SU-DHL-6 (cell line): ENCODE measurements at regions not wholly inside any gene's neighbourhood (a gene's known extent, or its start where the extent isn't known, plus 50 kb on each side); places are given as distances from the start of the nearest gene placed in this dataset.
"Not testable (repeated sequence)": the region's sequence is repeated elsewhere in the genome, so short reads cannot be mapped to it uniquely, and the experiment has no call there.

Experiments
- H2AFZ ChIP-seq: fragments of 200-600 bp; sonication (generic); 2 replicates; pipeline ENCODE4 v1.6.1; 2014; ENCODE audit warnings: low read depth, mild to moderate bottlenecking, moderate library complexity, mixed read lengths, antibody characterized with exemption, low read length; ENCODE audit not compliant: severe bottlenecking
- H3F3A ChIP-seq: fragments of 200-600 bp; shearing (Covaris generic); 2 replicates; pipeline ENCODE4 v1.6.0; 2016; ENCODE audit warnings: antibody characterized with exemption, mild to moderate bottlenecking; ENCODE audit not compliant: insufficient read depth
- H3K27ac ChIP-seq: fragments of 200-600 bp; sonication (generic); 2 replicates; pipeline ENCODE4 v1.5.1; 2016; ENCODE audit warnings: low read depth, mild to moderate bottlenecking, low read length, moderate library complexity, mixed read lengths
- H3K27me3 ChIP-seq: fragments of 200-600 bp; sonication (generic), shearing (Covaris generic); 2 replicates; pipeline ENCODE4 v1.6.0; 2014; ENCODE audit warnings: mild to moderate bottlenecking, low read length
- H3K36me3 ChIP-seq: fragments of 200-600 bp; sonication (generic); 2 replicates; pipeline ENCODE4 v1.6.1; 2014; ENCODE audit warnings: mild to moderate bottlenecking, low read length, mixed read lengths
- H3K4me2 ChIP-seq: fragments of 300-600, 200-600 bp; shearing (Covaris generic), sonication (generic); 2 replicates; pipeline ENCODE4 v1.6.0; 2014; ENCODE audit warnings: low read length, low read depth, mild to moderate bottlenecking; ENCODE audit not compliant: poor library complexity, severe bottlenecking
- H3K4me3 ChIP-seq: fragments of 200-600 bp; sonication (generic); 2 replicates; pipeline ENCODE4 v1.5.1; 2014; ENCODE audit warnings: antibody characterized with exemption, low read length, mild to moderate bottlenecking, mixed read lengths; ENCODE audit not compliant: insufficient read depth, poor library complexity, severe bottlenecking
- H3K79me2 ChIP-seq: fragments of 200-600 bp; sonication (generic); 2 replicates; pipeline ENCODE4 v1.6.1; 2014; ENCODE audit warnings: mild to moderate bottlenecking, low read length, moderate library complexity; ENCODE audit not compliant: insufficient read depth
- H3K9ac ChIP-seq: fragments of 200-600 bp; sonication (generic); 2 replicates; pipeline ENCODE4 v1.7.0; 2014; ENCODE audit warnings: mild to moderate bottlenecking, low read length
- H3K9me2 ChIP-seq: fragments of 200-600 bp; sonication (generic); replicated peaks from 2 replicates; pipeline ENCODE4 v1.6.1; 2014; ENCODE audit warnings: low read length; ENCODE audit not compliant: insufficient read depth
- H3K9me3 ChIP-seq: fragments of 200-600 bp; sonication (generic); 2 replicates; pipeline ENCODE4 v1.6.1; 2014; ENCODE audit warnings: low read length, mixed read lengths; ENCODE audit not compliant: insufficient read depth
- H4K20me1 ChIP-seq: fragments of 200-600 bp; sonication (generic); 2 replicates; pipeline ENCODE4 v1.6.1; 2014; ENCODE audit warnings: low read depth, mild to moderate bottlenecking, antibody characterized with exemption, low read length, moderate library complexity, mixed read lengths
- CTCF ChIP-seq: fragments of 200-600 bp; sonication (generic); IDR thresholded peaks from one replicate; pipeline ENCODE4 v1.5.1; 2017; ENCODE audit warnings: antibody characterized with exemption, mild to moderate bottlenecking, low read length, moderate library complexity; ENCODE audit not compliant: insufficient read depth, poor library complexity, severe bottlenecking
- EZH2phosphoT487 ChIP-seq: fragments of 200-600 bp; sonication (generic), shearing (Covaris generic); conservative IDR thresholded peaks from 2 replicates; pipeline ENCODE4 v1.6.1; 2018; ENCODE audit warnings: mild to moderate bottlenecking, antibody characterized with exemption, low read length, moderate library complexity, mixed read lengths

GRCh38 chr14:106185837-106186233 is 659.5 kb downstream of the TMEM121 start:
- Histone ChIP-seq H3K79me2 (no peaks in the 10 kb centered on the region), H3K4me2 (no peak overlapping the region), H4K20me1 (no peaks in the 10 kb centered on the region), H3K4me3 (no peak overlapping the region), H2AFZ (no peak overlapping the region), H3K36me3 (no peaks in the 10 kb centered on the region), H3K9me3 (no peaks in the 10 kb centered on the region), H3K27me3 (no peaks in the 10 kb centered on the region), H3F3A (no peaks in the 10 kb centered on the region), H3K9me2 (no peaks in the 10 kb centered on the region), H3K27ac (no peak overlapping the region), H3K9ac (no peak overlapping the region)
- TF ChIP-seq CTCF (peak; percentile 17), EZH2phosphoT487 (no peak)

GRCh38 chr14:106187216-106187615 is 660.8 kb downstream of the TMEM121 start:
- H3K79me2 ChIP-seq = no peaks in the 10 kb centered on the region
- H4K20me1 ChIP-seq = no peaks in the 10 kb centered on the region
- no peak for TF ChIP-seq EZH2phosphoT487
- no peak for TF ChIP-seq CTCF

GRCh38 chr14:106192701-106193100 is 666.3 kb downstream of the TMEM121 start:
- H3K27ac ChIP-seq, H3K79me2 ChIP-seq, H3K4me3 ChIP-seq, H3K27me3 ChIP-seq, H3K9me2 ChIP-seq, H4K20me1 ChIP-seq, H3F3A ChIP-seq, H3K9ac ChIP-seq, H3K36me3 ChIP-seq, H3K9me3 ChIP-seq, H3K4me2 ChIP-seq, H2AFZ ChIP-seq: not testable (repeated sequence)

More at GRCh38 chr14:106187216-106187615, 660.8 kb downstream of the TMEM121 start:
- Histone ChIP-seq H2AFZ (no peak overlapping the region), H3K9me3 (no peaks in the 10 kb centered on the region), H3K9ac (no peak overlapping the region), H3K27me3 (no peaks in the 10 kb centered on the region), H3K27ac (no peak overlapping the region), H3F3A (no peaks in the 10 kb centered on the region), H3K4me2 (no peak overlapping the region), H3K4me3 (no peak overlapping the region), H3K9me2 (no peaks in the 10 kb centered on the region), H3K36me3 (no peaks in the 10 kb centered on the region)

- H3K79me2 ChIP-seq, H3F3A ChIP-seq, H3K27ac ChIP-seq, H3K27me3 ChIP-seq, H3K36me3 ChIP-seq, H3K4me3 ChIP-seq, H2AFZ ChIP-seq, H3K9ac ChIP-seq, H3K4me2 ChIP-seq, H4K20me1 ChIP-seq, H3K9me2 ChIP-seq, H3K9me3 ChIP-seq: not testable (repeated sequence)
- TF ChIP-seq CTCF = peak; percentile 11
Measured at GRCh38 chr14:106196459-106196858, 670.1 kb downstream of the TMEM121 start.

GRCh38 chr14:106197264-106197663 is 670.9 kb downstream of the TMEM121 start:
- H3K4me2 ChIP-seq, H3F3A ChIP-seq, H4K20me1 ChIP-seq, H2AFZ ChIP-seq, H3K27ac ChIP-seq, H3K4me3 ChIP-seq, H3K79me2 ChIP-seq, H3K9me2 ChIP-seq, H3K27me3 ChIP-seq, H3K9me3 ChIP-seq, H3K9ac ChIP-seq, H3K36me3 ChIP-seq: not testable (repeated sequence)
